HG02840 (cell line): ENCODE measurements at regions not wholly inside any gene's neighbourhood (a gene's known extent, or its start where the extent isn't known, plus 50 kb on each side); places are given as distances from the start of the nearest gene placed in this dataset.

Experiments
- ATAC-seq: cut with Tn5 transposase; IDR thresholded peaks from one replicate; pipeline ENCODE4 v1.9.1; 2021; ENCODE audit warnings: mild to moderate bottlenecking, moderate library complexity, moderate number of reproducible peaks; ENCODE audit not compliant: unreplicated experiment, low FRiP score

DNA sequence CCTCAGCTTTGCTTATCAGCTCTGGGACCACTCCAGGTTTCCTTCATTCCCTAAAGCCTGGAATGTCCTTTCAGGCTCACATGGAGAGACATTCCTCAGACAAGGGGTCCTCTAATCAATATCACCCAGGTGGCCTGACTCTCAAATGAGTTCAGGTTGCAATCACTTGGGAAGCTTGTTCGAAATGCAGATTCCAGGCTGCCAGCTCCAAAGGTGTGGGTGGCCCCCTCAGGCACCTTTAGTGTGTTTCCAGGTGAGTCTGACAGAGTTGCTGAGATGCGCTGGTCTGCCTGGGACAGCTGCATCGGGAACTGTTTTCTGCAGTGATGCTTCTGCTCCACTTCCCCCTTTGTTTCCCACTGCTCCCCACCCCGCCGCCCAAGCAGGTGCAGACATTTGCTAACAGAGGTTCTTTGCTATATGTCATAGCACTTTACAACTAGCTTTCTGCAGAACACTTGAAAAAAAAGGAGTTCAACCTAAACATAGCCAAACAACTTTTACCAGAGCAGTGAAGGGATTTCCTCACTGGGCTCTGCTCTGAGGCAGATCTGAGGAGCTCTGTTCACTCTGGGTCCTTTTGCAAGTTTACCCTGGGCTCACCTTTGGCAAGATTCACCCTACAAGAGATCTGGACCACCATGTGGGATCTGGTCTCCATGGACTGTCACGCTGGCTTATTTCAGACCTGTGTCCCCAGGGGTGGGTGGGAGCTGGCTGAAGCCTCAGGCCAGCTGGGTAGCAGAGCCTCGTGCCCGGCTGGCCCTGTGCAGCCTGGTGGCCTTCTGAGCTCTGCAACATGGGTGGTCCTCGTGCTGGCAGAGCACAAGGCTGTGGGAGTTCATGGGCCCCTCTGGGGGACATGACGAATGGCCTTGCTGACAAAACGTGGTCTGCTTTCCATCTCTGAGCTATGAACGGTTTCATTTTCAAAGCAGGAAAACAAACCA, 539.6 kb downstream of the CCDC171 start:
- no peak for ATAC-seq

DNA sequence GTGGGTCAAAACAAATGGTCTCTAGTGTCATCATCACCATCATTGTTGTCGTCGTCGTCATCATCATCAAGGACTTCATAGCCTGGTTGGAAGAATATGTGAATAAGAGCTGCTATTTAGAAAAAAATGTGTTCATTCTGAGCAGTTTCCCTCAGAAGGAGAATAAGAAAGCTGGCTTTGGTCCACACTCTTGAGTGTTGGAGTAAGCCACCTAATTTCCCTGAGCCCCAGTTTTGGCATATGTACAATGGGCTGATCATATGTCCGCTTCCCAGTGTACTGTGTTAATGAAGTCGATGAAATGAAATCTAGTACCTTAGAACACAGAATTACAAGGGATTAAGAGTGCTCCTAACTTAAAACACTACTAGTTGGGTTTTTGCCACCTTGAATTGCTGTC, 545.5 kb downstream of the CCDC171 start:
- ATAC-seq, result no peak

DNA sequence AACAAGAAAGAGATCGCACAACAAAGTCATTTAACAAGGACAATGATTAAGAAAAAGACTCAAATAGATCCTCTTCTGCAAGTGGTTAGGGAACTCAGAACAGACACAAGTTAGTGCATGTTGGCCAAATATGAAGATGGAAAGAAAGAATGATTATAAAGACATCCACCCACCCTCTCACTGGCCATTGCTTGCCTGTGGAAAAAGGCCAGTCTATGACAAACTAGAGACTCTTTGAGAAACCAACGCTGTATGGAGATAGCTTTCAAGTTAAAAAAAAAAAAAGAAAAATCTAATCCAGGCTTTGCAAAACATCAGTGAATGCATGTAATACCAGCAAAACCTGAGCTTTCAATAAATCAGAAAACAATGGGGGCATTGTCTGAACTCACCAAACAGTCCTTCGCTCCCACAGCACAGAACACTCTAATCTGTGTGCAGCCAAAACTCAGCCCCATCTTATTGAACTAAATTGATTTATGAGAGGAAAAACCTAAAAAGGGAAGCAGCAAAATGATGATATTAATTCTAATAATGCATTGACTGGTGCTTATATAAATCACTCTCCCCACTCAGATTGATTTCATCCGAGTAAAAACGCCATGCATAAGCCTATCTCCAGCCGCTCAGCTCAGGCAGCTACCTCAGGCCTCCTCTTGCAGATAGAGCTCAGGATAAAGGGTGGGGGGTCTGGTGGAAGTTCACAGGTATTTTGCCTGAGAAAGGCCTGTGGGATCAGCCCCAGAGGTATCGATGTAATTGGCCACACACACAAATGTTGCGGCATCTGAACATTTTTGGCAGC, 547.1 kb downstream of the CCDC171 start:
- no peak for ATAC-seq

DNA sequence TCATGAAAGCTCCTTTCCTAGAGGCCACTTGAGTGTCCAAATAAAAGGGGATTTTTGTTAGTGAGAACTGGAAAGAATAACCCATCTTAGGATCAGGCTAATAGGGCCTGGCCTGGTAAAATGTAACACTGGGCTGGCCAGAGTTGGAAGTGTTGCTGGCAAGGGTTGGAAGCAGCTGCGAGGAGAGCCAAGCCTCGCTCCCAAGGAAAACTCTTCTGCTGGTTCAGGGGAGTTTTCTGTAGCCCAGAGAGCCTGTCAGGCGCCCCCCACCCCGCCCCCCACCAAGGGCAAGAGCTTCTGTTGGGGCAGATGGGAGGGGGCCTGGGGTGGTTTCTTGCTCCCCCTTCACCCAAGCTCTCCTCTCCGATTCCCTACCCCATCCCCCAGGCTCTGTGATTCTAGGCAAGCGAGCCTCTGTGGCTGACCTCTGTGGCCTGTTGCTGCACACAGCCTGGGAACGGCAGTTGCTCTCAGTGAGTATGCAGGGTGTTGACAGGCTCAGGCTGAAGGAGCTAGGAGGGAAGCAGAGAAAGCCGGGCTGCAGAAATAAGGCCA, 547.8 kb downstream of the CCDC171 start:
- ATAC-seq, result no peak

DNA sequence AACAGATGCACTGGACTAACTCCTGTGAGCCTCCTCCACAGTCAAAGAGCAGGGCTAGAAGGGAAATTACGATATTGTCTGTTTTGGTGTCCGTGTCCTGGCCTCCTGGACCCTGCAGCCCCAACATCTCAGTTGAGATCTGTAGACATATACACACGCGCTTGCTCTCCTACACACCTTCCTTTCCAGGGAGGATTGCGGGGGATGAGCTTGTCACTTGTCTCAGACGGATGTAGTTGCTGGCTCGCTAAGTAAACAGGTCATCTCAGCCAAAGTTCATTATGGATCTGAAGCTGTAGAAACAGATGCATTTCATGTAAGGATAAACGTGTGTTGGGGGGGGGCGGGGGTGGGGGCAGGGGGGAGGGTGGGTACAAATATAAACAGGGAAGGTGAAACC, 549.3 kb downstream of the CCDC171 start:
- ATAC-seq, result no peak

DNA sequence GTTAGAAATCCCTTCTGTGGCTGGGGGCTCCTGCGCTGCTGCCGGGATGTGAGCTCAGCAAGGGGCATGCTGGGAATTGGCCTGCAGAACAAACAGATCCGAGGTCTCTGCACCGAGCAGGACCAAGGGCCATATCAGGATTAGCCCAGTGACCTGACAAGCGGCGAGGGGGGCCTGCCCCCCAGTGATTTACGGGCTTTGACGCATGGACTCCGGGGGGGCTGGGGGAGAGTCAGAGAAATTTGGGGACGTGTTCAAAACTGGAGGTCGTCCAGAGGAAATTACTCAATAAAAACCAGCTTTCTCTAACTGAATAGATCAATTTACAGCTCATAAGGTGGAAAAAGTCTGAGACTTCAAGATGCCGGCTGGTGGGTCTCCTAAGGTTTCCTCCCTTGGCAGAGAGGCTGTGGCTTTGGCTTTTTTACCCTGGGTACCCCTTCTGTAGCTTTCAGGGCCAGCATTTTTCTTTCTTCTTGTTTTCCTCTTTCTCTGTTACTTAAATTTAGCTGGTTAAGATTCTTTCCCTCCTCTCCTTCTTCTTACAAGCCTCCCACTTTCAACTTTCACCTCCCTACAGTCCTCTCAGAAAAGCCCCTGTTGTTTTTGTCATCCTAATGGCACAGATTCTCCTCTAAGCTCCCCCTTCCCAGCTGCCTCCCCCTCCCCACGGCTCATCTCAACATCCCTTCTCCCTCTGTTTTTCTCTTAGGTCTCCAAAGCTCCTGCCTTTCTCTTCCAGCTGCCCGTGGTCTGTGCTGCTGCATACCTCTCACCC, 551.0 kb downstream of the CCDC171 start:
- ATAC-seq, result no peak

DNA sequence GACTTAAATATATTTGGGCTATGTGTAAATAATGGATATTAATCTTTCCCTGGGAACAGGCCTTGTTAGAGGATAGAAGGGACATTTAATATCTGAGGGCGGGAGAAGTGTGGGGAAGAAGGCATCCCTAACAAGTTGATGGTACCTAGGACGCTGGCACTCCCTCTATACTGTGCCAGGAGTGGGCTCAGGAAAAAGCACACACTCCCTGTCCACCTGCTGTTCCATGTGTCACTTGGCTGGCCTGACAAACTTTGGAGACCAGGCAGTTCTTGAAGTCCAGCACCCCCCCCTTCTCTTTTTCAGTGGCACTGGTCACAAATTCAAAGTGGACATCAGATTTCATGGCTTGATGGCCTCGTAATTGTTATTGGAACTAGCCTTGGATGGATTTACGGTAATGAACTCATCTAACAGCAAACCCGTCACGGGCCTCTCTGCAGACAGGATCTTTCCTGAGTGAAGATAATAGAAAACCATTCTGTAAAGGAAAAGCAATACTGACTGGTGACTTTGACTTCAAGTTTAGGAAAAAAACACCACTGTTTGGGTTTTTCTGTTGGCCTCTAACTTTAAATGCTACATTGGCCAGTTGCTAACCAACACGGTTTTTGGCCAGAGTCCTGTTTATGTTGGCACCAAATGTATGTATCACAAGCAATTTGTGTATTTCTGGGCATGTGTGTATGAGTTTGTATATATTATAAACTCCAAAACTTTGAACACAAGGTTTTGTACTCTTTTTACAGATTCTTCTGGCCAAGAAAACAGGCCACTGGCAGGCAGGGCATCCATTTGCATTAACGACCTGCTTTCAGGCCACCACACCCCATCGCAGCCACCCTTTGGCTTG, 552.6 kb downstream of the CCDC171 start:
- ATAC-seq, result no peak

DNA sequence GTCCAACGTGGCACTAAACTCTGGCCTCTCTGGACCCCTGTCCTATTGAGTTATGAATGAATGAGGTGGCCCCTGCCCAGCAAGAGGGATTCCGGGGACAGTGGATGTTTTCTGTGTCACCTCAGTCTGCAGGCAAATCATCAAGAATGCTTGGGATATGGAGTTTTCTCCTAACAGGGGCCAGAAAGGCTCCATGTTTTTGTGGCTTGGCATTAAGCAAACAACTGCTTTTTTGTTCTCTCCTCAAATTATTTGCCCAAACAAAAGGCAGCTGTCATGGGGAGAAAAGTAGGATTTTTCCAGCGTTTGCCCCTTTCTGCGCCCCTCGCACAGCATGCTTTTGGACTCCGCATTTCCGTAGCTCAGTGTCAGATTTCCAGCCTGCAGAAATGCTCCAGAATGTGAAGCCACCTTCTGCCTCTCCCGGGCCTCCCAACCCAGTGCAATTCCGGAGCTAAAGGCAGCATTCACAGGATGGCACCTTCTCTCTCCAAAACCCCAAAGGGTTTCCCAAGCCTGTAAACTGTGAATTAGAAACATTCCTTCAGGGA, 553.3 kb downstream of the CCDC171 start:
- no peak for ATAC-seq

DNA sequence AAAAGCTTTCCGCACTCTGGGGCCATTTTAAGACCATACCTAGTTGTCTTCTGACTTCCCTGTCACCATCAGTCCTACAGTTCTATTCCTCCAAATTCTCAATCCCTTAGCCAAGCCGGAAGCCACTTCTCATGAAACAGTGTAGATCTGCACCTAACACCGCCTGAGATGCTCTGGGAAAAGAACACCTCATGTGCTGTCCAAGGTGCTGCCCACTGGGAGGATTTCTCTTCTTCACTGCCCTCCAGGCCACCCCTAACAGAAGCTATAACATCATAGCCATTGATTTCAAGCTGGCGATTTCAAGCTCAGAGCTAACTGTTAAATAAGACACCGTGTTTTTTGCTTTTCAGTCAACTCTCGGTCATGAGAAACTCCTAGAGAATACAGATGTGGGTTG, 559.3 kb downstream of the CCDC171 start:
- ATAC-seq, result no peak

DNA sequence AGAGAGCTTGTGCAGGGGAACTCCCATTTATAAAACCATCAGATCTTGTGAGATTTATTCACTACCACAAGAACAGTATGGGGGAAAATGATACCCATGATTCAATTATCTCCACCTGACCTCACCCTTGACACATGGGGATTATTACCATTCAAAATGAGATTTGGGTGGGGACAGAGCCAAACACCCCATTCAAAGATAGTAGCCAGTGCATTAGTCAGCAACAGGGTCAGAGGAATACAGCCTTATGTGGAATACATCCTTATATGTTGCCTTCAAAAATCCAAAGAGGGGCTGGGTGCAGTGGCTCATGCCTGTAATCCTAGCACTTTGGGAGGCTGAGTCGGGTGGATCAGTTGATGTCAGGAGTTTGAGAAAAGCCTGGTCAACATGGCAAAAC, 563.2 kb downstream of the CCDC171 start:
- ATAC-seq, result no peak

DNA sequence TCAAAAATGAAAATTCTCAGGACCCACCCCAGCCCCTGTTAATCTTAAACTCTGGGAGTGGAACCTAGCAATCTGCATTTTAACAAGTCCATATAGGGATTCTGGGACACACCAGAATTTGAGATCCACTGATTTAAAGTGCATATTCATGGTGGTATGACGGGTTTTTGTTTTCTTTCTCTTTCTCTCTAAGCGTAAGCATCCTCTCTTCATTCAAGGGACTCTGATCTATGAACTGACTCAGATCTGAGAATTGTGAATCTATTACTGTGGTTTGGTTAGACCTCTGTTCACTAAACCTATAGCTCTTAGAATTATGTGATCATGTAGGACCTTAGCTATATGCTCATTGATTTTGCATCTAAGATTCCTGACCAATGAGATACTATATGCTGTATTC, 565.2 kb downstream of the CCDC171 start:
- no peak for ATAC-seq

DNA sequence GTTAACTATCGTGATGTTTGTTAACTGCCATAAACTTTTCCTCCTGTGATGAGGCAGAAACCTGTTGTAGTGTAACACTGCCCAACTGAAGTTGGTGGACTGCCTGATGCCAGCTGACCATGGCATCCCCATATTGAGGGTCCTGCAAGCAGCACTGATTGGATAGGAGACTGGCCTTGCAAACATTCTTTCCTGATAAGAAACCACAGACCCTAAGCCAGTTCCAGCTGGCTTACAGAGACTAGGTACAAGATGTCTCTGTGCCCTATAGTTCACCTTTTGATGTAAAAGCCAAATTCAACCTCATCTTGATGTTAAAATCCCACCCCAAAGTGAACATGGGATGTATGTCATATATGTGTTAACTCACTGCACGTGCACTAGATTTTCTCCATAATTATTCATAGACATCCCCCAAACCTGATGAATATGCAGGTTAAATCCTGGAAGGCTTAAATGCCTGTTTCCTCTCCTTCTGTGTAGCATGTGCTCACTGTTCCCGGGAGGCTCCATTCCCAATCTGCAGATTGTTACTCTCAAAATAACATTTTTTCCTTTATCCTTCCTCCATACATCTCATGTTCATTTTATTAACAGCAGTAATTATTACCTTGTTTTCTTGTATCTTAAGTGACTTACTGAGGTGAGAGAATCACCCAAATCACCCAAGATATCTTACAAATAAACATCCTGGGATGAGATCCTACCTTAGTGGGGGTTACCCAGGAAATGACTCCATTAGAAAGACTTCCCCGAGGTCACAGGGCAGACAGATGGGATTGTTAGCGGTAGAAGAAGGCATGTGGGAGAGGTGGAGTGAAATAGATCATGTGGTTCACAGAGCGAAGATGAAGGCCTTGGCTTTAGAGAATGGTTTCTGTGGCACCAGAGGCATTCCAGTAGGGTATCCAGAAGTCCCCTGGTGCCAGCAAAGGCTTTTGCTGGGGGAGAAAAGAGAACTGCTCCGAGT, 566.7 kb downstream of the CCDC171 start:
- ATAC-seq, result no peak

DNA sequence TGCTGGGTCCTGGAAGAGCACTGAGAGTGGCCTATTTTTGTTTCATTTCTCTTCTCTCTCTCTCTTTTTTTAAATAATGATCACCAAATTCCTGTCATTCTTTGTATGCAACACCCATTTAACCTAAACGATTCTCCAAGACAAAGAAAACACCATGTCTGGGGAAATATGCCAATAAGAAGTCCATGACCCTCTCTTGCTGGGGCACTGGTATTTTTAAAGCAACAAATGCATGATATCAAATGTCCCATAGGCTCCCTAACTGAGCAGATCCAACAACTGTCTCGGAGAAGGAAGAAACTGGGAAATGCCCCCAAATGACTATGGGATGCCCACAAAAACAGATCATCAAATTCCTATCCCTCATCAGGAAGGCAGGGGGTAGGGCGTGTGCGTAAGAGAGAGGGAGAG, 567.4 kb downstream of the CCDC171 start:
- no peak for ATAC-seq

DNA sequence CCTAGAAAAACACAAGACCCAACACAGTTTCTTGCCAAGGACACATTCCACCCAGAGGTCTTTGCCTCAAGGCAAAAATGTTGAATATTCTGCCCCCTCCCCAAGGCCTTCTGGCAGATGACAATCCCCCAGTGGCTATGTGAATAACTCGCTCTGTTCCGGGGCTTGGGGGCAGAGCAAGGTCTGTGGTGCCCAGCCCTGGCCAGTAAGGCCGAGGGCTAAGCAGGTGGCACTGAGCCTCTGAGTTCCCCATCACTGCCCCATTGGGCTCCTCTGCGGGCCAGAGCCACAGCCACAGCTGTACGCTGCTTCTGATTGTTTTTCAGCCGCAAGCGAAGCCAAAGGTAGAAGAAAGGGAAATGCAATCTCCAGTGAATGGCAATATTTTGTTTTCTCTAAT, 567.9 kb downstream of the CCDC171 start:
- no peak for ATAC-seq

DNA sequence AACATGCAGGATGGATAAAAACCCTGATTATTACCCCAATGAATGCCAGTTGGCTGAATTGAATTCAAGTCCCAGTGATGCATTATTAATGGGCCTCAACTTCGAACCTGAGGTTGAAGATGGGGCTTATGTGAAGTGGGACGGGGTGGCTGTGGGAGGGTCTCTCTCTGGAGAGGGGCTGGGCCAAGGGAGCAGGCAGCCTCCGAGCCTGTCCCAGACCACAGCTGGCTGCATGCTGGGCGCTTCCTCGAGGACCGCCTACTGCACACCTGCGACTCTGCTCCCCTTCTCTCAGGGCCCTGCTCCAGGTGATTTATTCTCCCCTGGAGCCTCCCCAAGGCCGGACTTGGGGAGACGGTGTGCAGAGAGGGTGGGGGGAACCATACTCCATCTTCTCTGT, 568.3 kb downstream of the CCDC171 start:
- no peak for ATAC-seq

DNA sequence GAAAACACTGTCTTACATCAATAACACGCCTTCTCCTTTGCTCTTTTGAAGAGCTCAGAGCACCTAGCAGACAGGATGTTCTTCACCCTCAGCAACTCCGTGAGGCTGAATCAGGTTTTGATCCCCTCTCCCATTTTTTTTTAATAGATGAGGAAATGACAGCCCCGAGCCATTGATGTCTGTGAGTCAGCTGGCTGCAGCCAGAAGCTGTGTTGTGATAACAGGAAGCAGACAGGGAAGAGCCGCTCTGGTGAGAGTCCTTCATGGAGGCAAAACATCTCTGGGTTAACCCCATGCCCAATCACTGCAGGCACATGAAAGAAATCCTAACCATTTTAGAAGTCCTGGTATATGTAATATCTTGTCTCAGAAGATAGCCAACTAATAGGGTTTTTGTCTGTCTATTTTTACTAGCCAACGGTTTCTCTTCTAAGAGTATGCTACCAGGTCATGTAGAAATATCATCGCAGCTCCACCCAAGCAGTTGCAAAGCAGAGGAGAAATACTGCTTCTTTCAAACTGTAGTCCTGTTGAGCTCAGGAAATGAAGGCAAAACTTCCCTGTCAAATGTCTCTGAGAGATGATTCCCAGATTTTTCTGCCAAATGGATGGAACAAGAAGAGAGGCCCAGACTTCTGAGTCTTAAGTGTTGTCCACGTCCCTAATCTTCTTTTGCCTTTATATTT, 568.9 kb downstream of the CCDC171 start:
- no peak for ATAC-seq

DNA sequence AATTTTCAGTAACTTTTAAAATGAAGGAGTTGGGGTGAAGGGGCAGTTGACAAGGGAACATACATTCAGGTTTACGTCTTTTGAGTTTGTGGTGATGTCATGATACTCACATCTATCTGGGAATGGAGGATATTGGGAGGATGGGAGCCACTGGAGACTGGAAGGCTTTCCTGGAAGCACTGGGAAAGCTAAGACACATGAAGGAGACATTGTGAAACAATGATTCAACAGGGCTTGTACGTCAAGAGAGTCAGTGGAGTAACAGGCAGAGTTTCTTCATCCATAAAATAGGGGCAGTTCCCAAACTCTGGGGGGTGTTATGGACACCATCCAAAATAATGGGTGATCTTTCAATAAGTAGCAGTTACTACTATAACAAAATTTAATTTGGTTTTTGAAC, 572.8 kb downstream of the CCDC171 start:
- ATAC-seq, result no peak

DNA sequence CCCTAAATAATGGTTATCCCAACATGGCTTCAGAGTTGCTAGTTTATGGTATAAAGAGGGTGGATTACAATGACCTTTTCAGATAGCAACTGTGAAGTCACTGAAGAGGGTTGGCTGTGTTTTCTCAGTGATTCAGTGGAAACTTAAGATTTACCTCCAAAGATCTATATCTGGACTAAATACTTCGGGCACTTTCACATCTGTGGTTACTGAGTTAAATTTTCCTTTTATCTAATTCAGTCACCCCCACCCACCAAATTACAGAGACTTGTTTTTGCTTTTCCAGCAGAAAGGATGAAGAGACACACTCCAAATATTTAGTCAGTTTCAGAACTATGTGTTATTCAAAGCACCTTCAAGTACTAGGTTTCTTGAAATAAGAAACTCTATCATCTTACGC, 573.2 kb downstream of the CCDC171 start:
- no peak for ATAC-seq
